ENCODE measurements at regions not wholly inside any gene's neighbourhood (a gene's known extent, or its start where the extent isn't known, plus 50 kb on each side); places are given as distances from the start of the nearest gene placed in this dataset.

DNA sequence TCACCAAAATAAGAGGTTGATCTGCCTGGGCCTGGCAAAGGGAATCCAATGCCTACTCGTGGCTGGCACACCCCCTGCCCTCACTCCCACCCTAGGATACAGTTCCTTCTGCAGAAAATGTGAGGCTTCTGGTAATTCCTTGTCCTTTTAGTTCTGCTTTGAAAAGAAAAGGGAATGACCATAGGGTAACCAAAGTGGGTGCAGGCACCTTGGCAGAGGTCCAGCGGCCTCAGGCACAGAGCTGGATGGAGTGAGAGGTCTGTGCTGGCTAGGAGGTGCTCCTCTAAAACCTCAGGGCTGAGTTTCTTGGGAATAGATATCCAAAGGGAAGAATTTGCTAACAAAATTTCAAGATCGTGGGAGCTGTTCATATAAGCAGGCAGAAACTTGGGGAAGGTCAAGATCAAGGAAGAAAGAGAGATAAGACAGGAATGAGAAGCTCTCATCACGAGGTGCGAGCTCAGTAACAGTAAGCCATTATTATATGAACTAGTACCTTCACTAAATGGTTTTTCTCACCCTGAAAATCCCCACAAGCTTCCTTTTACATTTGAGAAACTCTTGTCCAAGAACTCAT, 293.1 kb upstream of the LYPLAL1 start:
- no peak overlapping the region for H3K27ac Mint-ChIP-seq (ENCODE audit: unreplicated experiment)
- CTCF ChIA-PET = no interaction called here
- no peaks in the 10 kb centered on the region for H3K36me3 Mint-ChIP-seq (ENCODE audit: insufficient read depth, unreplicated experiment)

DNA sequence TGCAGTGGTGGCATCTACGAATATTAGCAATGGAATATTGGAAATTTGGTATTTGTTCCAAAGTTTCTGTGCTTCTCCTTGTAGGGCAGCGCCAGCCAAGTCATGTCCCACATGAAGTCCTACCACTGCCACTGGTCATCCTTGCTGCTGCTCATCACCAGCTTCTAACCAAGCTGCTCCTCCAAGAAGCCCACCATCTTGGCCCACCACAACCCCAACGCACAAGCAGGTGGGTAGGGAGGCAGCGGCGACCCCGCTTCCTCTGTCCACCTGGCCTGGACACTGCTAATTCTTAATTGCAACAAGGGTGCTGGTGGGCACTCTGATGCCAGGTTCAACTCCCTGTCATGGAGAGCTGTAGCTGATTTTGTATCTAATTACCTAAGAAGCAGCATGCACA, 291.2 kb upstream of the LYPLAL1 start:
- Mint-ChIP-seq H3K4me3 (ENCODE audit: unreplicated experiment) (no peak overlapping the region), H3K27me3 (ENCODE audit: insufficient read depth, unreplicated experiment) (no peaks in the 10 kb centered on the region), H3K4me1 (ENCODE audit: low read depth, unreplicated experiment) (no peaks in the 10 kb centered on the region), H3K36me3 (ENCODE audit: insufficient read depth, unreplicated experiment) (no peaks in the 10 kb centered on the region), H3K27ac (ENCODE audit: unreplicated experiment) (no peak overlapping the region), H3K9me3 (ENCODE audit: unreplicated experiment) (no peaks in the 10 kb centered on the region)
- intact Hi-C loops (cut with micrococcal nuclease; ENCODE audit: unreplicated experiment) = no loop called here
- Histone ChIP-seq H3K36me3 (ENCODE audit: control insufficient read depth, insufficient read depth, low read length) (no peaks in the 10 kb centered on the region), H3K9me3 (no peaks in the 10 kb centered on the region), H3K4me1 (no peaks in the 10 kb centered on the region), H3K4me3 (ENCODE audit: low read depth, low read length) (no peak overlapping the region), H3K27me3 (replicated peaks; ENCODE audit: control insufficient read depth, insufficient read depth, low read length) (no peaks in the 10 kb centered on the region)
- CTCF ChIA-PET = no interaction called here
- no peak for DNase-seq
- TF ChIP-seq, protein P1, sequence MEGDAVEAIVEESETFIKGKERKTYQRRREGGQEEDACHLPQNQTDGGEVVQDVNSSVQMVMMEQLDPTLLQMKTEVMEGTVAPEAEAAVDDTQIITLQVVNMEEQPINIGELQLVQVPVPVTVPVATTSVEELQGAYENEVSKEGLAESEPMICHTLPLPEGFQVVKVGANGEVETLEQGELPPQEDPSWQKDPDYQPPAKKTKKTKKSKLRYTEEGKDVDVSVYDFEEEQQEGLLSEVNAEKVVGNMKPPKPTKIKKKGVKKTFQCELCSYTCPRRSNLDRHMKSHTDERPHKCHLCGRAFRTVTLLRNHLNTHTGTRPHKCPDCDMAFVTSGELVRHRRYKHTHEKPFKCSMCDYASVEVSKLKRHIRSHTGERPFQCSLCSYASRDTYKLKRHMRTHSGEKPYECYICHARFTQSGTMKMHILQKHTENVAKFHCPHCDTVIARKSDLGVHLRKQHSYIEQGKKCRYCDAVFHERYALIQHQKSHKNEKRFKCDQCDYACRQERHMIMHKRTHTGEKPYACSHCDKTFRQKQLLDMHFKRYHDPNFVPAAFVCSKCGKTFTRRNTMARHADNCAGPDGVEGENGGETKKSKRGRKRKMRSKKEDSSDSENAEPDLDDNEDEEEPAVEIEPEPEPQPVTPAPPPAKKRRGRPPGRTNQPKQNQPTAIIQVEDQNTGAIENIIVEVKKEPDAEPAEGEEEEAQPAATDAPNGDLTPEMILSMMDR (IDR thresholded peaks at IDR 0.05; ENCODE audit: insufficient read depth in 1 of 2, low read depth in 1 of 2, low read length in 1 of 2, severe bottlenecking in 1 of 2, unreplicated experiment in 1 of 2) = no peak
- POLR2A ChIA-PET = no interaction called here
- BruUV-seq (replicated peaks) = no TSS peak

More for the DNA sequence above, 293.1 kb upstream of the LYPLAL1 start:
- Histone ChIP-seq H3K9me3 (no peaks in the 10 kb centered on the region), H3K4me1 (no peaks in the 10 kb centered on the region), H3K36me3 (ENCODE audit: control insufficient read depth, insufficient read depth, low read length) (no peaks in the 10 kb centered on the region), H3K27me3 (replicated peaks; ENCODE audit: control insufficient read depth, insufficient read depth, low read length) (no peaks in the 10 kb centered on the region), H3K4me3 (ENCODE audit: low read depth, low read length) (no peak overlapping the region)
- TF ChIP-seq, protein P1 (IDR thresholded peaks at IDR 0.05; ENCODE audit: insufficient read depth in 1 of 2, low read depth in 1 of 2, low read length in 1 of 2, severe bottlenecking in 1 of 2, unreplicated experiment in 1 of 2) = no peak
- Mint-ChIP-seq H3K9me3 (ENCODE audit: unreplicated experiment) (no peaks in the 10 kb centered on the region), H3K4me3 (ENCODE audit: unreplicated experiment) (no peak overlapping the region), H3K4me1 (ENCODE audit: low read depth, unreplicated experiment) (no peaks in the 10 kb centered on the region), H3K27me3 (ENCODE audit: insufficient read depth, unreplicated experiment) (no peaks in the 10 kb centered on the region)
- POLR2A ChIA-PET = no interaction called here
- no peak for DNase-seq
- no TSS peak for BruUV-seq (replicated peaks)
- intact Hi-C loops (cut with micrococcal nuclease; ENCODE audit: unreplicated experiment) = no loop called here

DNA sequence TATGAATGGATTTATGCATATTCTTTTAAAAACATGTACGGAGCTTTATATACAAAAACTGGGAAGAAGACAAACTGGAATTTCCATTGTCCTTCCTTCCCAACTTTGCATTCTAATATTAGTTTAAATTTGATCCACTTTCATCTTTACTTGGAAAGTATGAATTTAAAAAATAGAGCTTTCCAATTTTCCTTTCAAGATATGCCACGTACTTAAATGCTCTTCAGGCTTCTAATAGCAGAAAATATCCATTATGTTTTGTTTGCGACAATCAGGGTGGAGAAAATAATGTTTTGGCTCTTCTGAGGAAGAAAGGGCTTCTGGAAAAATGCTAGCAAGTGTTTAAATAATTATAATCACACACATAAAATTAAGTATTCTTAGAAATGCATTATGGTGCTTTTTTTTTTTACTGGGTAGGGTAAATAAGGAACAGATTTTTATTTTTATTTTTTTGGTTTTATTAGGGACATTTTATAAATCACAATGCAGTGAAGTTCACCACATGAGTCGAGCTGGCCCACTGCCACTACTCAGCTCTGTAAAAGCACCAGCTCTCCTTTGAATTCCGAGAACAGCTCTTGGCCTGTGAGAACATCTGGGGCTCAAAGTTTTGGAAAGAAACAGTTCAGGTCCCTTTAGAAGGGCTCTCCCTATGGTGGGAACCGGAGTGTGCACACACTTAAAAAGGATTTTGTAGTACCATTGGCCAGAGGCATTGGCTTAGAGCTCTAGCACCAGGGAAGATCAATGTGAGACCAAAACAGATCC, 287.4 kb upstream of the LYPLAL1 start:
- H3K4me1 ChIP-seq = no peaks in the 10 kb centered on the region
- no peaks in the 10 kb centered on the region for H3K27me3 Mint-ChIP-seq (ENCODE audit: insufficient read depth, unreplicated experiment)
- no peak overlapping the region for H3K27ac Mint-ChIP-seq (ENCODE audit: unreplicated experiment)
- POLR2A ChIA-PET = no interaction called here
- no peaks in the 10 kb centered on the region for H3K4me1 Mint-ChIP-seq (ENCODE audit: low read depth, unreplicated experiment)
- no peaks in the 10 kb centered on the region for H3K36me3 ChIP-seq (ENCODE audit: control insufficient read depth, insufficient read depth, low read length)
- CTCF ChIA-PET = no interaction called here
- H3K36me3 Mint-ChIP-seq (ENCODE audit: insufficient read depth, unreplicated experiment) = no peaks in the 10 kb centered on the region
- intact Hi-C loops (cut with micrococcal nuclease; ENCODE audit: unreplicated experiment) = no loop called here
- H3K9me3 ChIP-seq = no peaks in the 10 kb centered on the region
- no peaks in the 10 kb centered on the region for H3K27me3 ChIP-seq (replicated peaks; ENCODE audit: control insufficient read depth, insufficient read depth, low read length)
- TF ChIP-seq, protein P1 (IDR thresholded peaks at IDR 0.05; ENCODE audit: insufficient read depth in 1 of 2, low read depth in 1 of 2, low read length in 1 of 2, severe bottlenecking in 1 of 2, unreplicated experiment in 1 of 2) = no peak
- no peak overlapping the region for H3K4me3 Mint-ChIP-seq (ENCODE audit: unreplicated experiment)
- H3K9me3 Mint-ChIP-seq (ENCODE audit: unreplicated experiment) = no peaks in the 10 kb centered on the region
- no peak for DNase-seq
- no peak overlapping the region for H3K4me3 ChIP-seq (ENCODE audit: low read depth, low read length)
- BruUV-seq (replicated peaks) = no TSS peak
